Liver (tissue), 3 donors: ENCODE measurements at regions not wholly inside any gene's neighbourhood (a gene's known extent, or its start where the extent isn't known, plus 50 kb on each side); places are given as distances from the start of the nearest gene placed in this dataset.

ENCODE experiments used
- ATF3 ChIP-seq: IDR thresholded peaks from 2 replicates; pipeline ENCODE4 v1.6.1; 2016; ENCODE audit warnings: antibody characterized with exemption
- CTCF ChIP-seq: fragments of 150-350 bp; IDR thresholded peaks from 2 replicates; pipeline ENCODE4 v1.5.1; 2017; ENCODE audit warnings: improper control_type of control experiment, low read depth, low read length; ENCODE audit not compliant: missing input control
- EGR1 ChIP-seq, 2 donors: IDR thresholded peaks; 2 replicates each; pipeline ENCODE4 v1.6.1; 2016 to 2018; ENCODE audit warnings: antibody characterized with exemption in 2 of 2, low read depth in 2 of 2
- FOXA1 ChIP-seq: IDR thresholded peaks from 2 replicates; pipeline ENCODE4 v1.6.1; 2016; ENCODE audit warnings: antibody characterized with exemption
- JUND ChIP-seq, 2 donors: IDR thresholded peaks; 2 replicates each; pipeline ENCODE4 v1.6.1; 2016; ENCODE audit warnings: antibody characterized with exemption in 2 of 2
- MAX ChIP-seq: IDR thresholded peaks from 2 replicates; pipeline ENCODE4 v1.6.1; 2016; ENCODE audit warnings: antibody characterized with exemption
- NR2F2 ChIP-seq: IDR thresholded peaks from 2 replicates; pipeline ENCODE4 v1.6.1; 2016; ENCODE audit warnings: antibody characterized with exemption
- RAD21 ChIP-seq, 2 donors: IDR thresholded peaks; 2 replicates each; pipeline ENCODE4 v1.6.1; 2016; ENCODE audit warnings: antibody characterized with exemption in 2 of 2, mild to moderate bottlenecking in 2 of 2
- REST ChIP-seq: IDR thresholded peaks from 2 replicates; pipeline ENCODE4 v1.6.1; 2016; ENCODE audit warnings: antibody characterized with exemption, mild to moderate bottlenecking
- TAF1 ChIP-seq: conservative IDR thresholded peaks from 2 replicates; pipeline ENCODE4 v1.6.1; 2016; ENCODE audit warnings: antibody characterized with exemption, mild to moderate bottlenecking
- YY1 ChIP-seq: IDR thresholded peaks from 2 replicates; pipeline ENCODE4 v1.6.1; 2016; ENCODE audit warnings: antibody characterized with exemption, mild to moderate bottlenecking
- ZBTB33 ChIP-seq: IDR thresholded peaks from 2 replicates; pipeline ENCODE4 v1.6.1; 2016; ENCODE audit warnings: antibody characterized with exemption
- donor health status: healthy.
- donor health status: healthy.

- no peak for TF ChIP-seq JUND (IDR thresholded peaks at IDR 0.05)
- no peak for TF ChIP-seq CTCF
- no peak for TF ChIP-seq RAD21 (IDR thresholded peaks at IDR 0.05)
- no peak for TF ChIP-seq EGR1 (IDR thresholded peaks at IDR 0.05; ENCODE audit: low read depth in 2 of 2)
- TF ChIP-seq TAF1 = no peak
- no peak for TF ChIP-seq ZBTB33
- no peak for TF ChIP-seq FOXA1
- TF ChIP-seq ATF3 = no peak
- no peak for TF ChIP-seq MAX
- TF ChIP-seq NR2F2 = no peak
- TF ChIP-seq YY1 = no peak
- TF ChIP-seq REST = no peak
Observed at GRCh38 chr16:85981826-85982562, 83.0 kb downstream of the IRF8 start.
